HUES6 (cell line): ENCODE measurements at regions not wholly inside any gene's neighbourhood (a gene's known extent, or its start where the extent isn't known, plus 50 kb on each side); places are given as distances from the start of the nearest gene placed in this dataset.

Experiments used
- H3K27ac ChIP-seq: 2 replicates; pipeline ENCODE4 v1.7.0; 2013; ENCODE audit warnings: low read depth, mild to moderate bottlenecking, low read length, inconsistent platforms
- H3K27me3 ChIP-seq: 2 replicates; pipeline ENCODE4 v1.6.1; 2013; ENCODE audit warnings: low read length; ENCODE audit not compliant: control insufficient read depth, insufficient read depth
- H3K36me3 ChIP-seq: 2 replicates; pipeline ENCODE4 v1.6.1; 2013; ENCODE audit warnings: low read length; ENCODE audit not compliant: control insufficient read depth, insufficient read depth
- H3K4me1 ChIP-seq: 2 replicates; pipeline ENCODE4 v1.6.1; 2013; ENCODE audit warnings: low read length; ENCODE audit not compliant: control insufficient read depth, insufficient read depth
- H3K4me3 ChIP-seq: 2 replicates; pipeline ENCODE4 v1.5.1; 2013; ENCODE audit warnings: low read depth, low read length
- H3K9ac ChIP-seq: one replicate; pipeline ENCODE4 v1.6.1; 2013; ENCODE audit warnings: mild to moderate bottlenecking, low read length
- H3K9me3 ChIP-seq: 2 replicates; pipeline ENCODE4 v1.6.1; 2013; ENCODE audit warnings: low read depth, low read length; ENCODE audit not compliant: control insufficient read depth, insufficient read depth

- H3K4me1 ChIP-seq: no peaks in the 10 kb centered on the region; the same call in 1 of the 2 replicates
- H3K9ac ChIP-seq: no peak overlapping the region
- H3K4me3 ChIP-seq: no peak overlapping the region
- no peaks in the 10 kb centered on the region for H3K27me3 ChIP-seq
- H3K9me3 ChIP-seq: no peaks in the 10 kb centered on the region
- H3K27ac ChIP-seq: no peak overlapping the region
- H3K36me3 ChIP-seq: no peaks in the 10 kb centered on the region
Observed at GRCh38 chr4:125365731-125366130, 51.0 kb downstream of the FAT4 start.

- H3K9ac ChIP-seq: no peak overlapping the region
- no peaks in the 10 kb centered on the region for H3K27me3 ChIP-seq
- no peak overlapping the region for H3K27ac ChIP-seq
- no peaks in the 10 kb centered on the region for H3K4me1 ChIP-seq
- no peaks in the 10 kb centered on the region for H3K36me3 ChIP-seq
- H3K9me3 ChIP-seq: no peaks in the 10 kb centered on the region
- no peak overlapping the region for H3K4me3 ChIP-seq
Observed at GRCh38 chr4:125368146-125368545, 53.4 kb downstream of the FAT4 start.

- no peaks in the 10 kb centered on the region for H3K36me3 ChIP-seq
- no peak overlapping the region for H3K9ac ChIP-seq
- no peak overlapping the region for H3K4me3 ChIP-seq
- no peaks in the 10 kb centered on the region for H3K9me3 ChIP-seq
- H3K27me3 ChIP-seq: no peaks in the 10 kb centered on the region
- H3K4me1 ChIP-seq: no peaks in the 10 kb centered on the region
- no peak overlapping the region for H3K27ac ChIP-seq
Observed at GRCh38 chr4:125368671-125369081, 53.9 kb downstream of the FAT4 start.

- H3K9me3 ChIP-seq: no peaks in the 10 kb centered on the region
- no peak overlapping the region for H3K27ac ChIP-seq
- H3K9ac ChIP-seq: no peak overlapping the region
- H3K36me3 ChIP-seq: no peaks in the 10 kb centered on the region
- H3K4me3 ChIP-seq: no peak overlapping the region
- no peaks in the 10 kb centered on the region for H3K4me1 ChIP-seq
- no peaks in the 10 kb centered on the region for H3K27me3 ChIP-seq
Observed at GRCh38 chr4:125369098-125369497, 54.3 kb downstream of the FAT4 start.

GRCh38 chr4:125370478-125370877, 55.7 kb downstream of the FAT4 start:
- no peaks in the 10 kb centered on the region for H3K4me1 ChIP-seq
- H3K27me3 ChIP-seq: no peaks in the 10 kb centered on the region
- no peak overlapping the region for H3K9ac ChIP-seq
- H3K9me3 ChIP-seq: no peaks in the 10 kb centered on the region
- H3K27ac ChIP-seq: no peak overlapping the region
- no peak overlapping the region for H3K4me3 ChIP-seq
- no peaks in the 10 kb centered on the region for H3K36me3 ChIP-seq

- no peak overlapping the region for H3K4me3 ChIP-seq
Observed at GRCh38 chr4:125382995-125383394, 68.2 kb downstream of the FAT4 start.

GRCh38 chr4:125387770-125388169, 73.0 kb downstream of the FAT4 start:
- H3K4me1 ChIP-seq: peaks cover 11% of the 10 kb centered on the region
- H3K27ac ChIP-seq: no peak overlapping the region
- no peak overlapping the region for H3K4me3 ChIP-seq
- peaks cover 3% of the 10 kb centered on the region; the same call in 1 of the 2 replicates for H3K9me3 ChIP-seq
- no peak overlapping the region for H3K9ac ChIP-seq
- H3K36me3 ChIP-seq: no peaks in the 10 kb centered on the region
- H3K27me3 ChIP-seq: no peaks in the 10 kb centered on the region

More at GRCh38 chr4:125382995-125383394, 68.2 kb downstream of the FAT4 start:
- no peak overlapping the region for H3K27ac ChIP-seq
- H3K27me3 ChIP-seq: no peaks in the 10 kb centered on the region
- no peaks in the 10 kb centered on the region for H3K9me3 ChIP-seq
- H3K36me3 ChIP-seq: no peaks in the 10 kb centered on the region
- H3K9ac ChIP-seq: no peak overlapping the region
- no peaks in the 10 kb centered on the region for H3K4me1 ChIP-seq

GRCh38 chr4:125388613-125389012, 73.9 kb downstream of the FAT4 start:
- no peak overlapping the region for H3K27ac ChIP-seq

GRCh38 chr4:125389713-125390112, 75.0 kb downstream of the FAT4 start:
- H3K9ac ChIP-seq: no peak overlapping the region
- peaks cover 19% of the 10 kb centered on the region for H3K4me1 ChIP-seq
- no peaks in the 10 kb centered on the region for H3K36me3 ChIP-seq
- H3K27me3 ChIP-seq: no peaks in the 10 kb centered on the region
- no peak overlapping the region for H3K4me3 ChIP-seq
- H3K27ac ChIP-seq: no peak overlapping the region
- H3K9me3 ChIP-seq: peaks cover 3% of the 10 kb centered on the region; the same call in 1 of the 2 replicates

More at GRCh38 chr4:125388613-125389012, 73.9 kb downstream of the FAT4 start:
- H3K27me3 ChIP-seq: no peaks in the 10 kb centered on the region
- no peaks in the 10 kb centered on the region for H3K36me3 ChIP-seq
- H3K9ac ChIP-seq: no peak overlapping the region
- H3K4me1 ChIP-seq: peaks cover 14% of the 10 kb centered on the region
- no peak overlapping the region for H3K4me3 ChIP-seq
- H3K9me3 ChIP-seq: peaks cover 3% of the 10 kb centered on the region; the same call in 1 of the 2 replicates

GRCh38 chr4:125390126-125390525, 75.4 kb downstream of the FAT4 start:
- H3K27ac ChIP-seq: no peak overlapping the region

GRCh38 chr4:125390727-125391126, 76.0 kb downstream of the FAT4 start:
- H3K4me3 ChIP-seq: no peak overlapping the region
- no peak overlapping the region for H3K27ac ChIP-seq
- no peaks in the 10 kb centered on the region for H3K27me3 ChIP-seq
- H3K9ac ChIP-seq: no peak overlapping the region
- peaks cover 19% of the 10 kb centered on the region for H3K4me1 ChIP-seq
- no peaks in the 10 kb centered on the region for H3K36me3 ChIP-seq
- H3K9me3 ChIP-seq: peaks cover 3% of the 10 kb centered on the region; the same call in 1 of the 2 replicates

More at GRCh38 chr4:125390126-125390525, 75.4 kb downstream of the FAT4 start:
- Histone ChIP-seq H3K4me3 (no peak overlapping the region), H3K4me1 (peaks cover 19% of the 10 kb centered on the region), H3K27me3 (no peaks in the 10 kb centered on the region), H3K9me3 (peaks cover 3% of the 10 kb centered on the region; the same call in 1 of the 2 replicates), H3K36me3 (no peaks in the 10 kb centered on the region), H3K9ac (no peak overlapping the region)

GRCh38 chr4:125392694-125393093, 77.9 kb downstream of the FAT4 start:
- H3K9me3 ChIP-seq: peaks cover 3% of the 10 kb centered on the region; the same call in 1 of the 2 replicates
- H3K27ac ChIP-seq: no peak overlapping the region
- no peak overlapping the region for H3K4me3 ChIP-seq
- H3K9ac ChIP-seq: no peak overlapping the region
- H3K36me3 ChIP-seq: no peaks in the 10 kb centered on the region
- H3K4me1 ChIP-seq: peaks cover 26% of the 10 kb centered on the region
- no peaks in the 10 kb centered on the region for H3K27me3 ChIP-seq
